BE2C (cell line): ENCODE measurements at regions not wholly inside any gene's neighbourhood (a gene's known extent, or its start where the extent isn't known, plus 50 kb on each side); places are given as distances from the start of the nearest gene placed in this dataset.
"Not testable (repeated sequence)": the region's sequence is repeated elsewhere in the genome, so short reads cannot be mapped to it uniquely, and the experiment has no call there.

ENCODE experiments used
- DNase-seq: peaks from one replicate; pipeline ENCODE4 v3.0.0-alpha.2; 2020
- H3K27me3 ChIP-seq: fragments of 250-450 bp; sonication (Bioruptor Pico); 2 replicates; pipeline ENCODE4 v1.5.1; 2020; ENCODE audit warnings: mild to moderate bottlenecking
- H3K36me3 ChIP-seq: fragments of 250-450 bp; sonication (Bioruptor Pico); 2 replicates; pipeline ENCODE4 v1.5.1; 2020; ENCODE audit warnings: mild to moderate bottlenecking
- H3K4me1 ChIP-seq: fragments of 250-450 bp; sonication (Bioruptor Pico); 2 replicates; pipeline ENCODE4 v1.5.1; 2020
- H3K4me3 ChIP-seq: 2 replicates; pipeline ENCODE4 v1.5.1; 2011; ENCODE audit warnings: low read depth, low read length
- H3K9me3 ChIP-seq: fragments of 250-450 bp; sonication (Bioruptor Pico); 2 replicates; pipeline ENCODE4 v1.5.1; 2020
- CTCF ChIP-seq: IDR thresholded peaks from 2 replicates; pipeline ENCODE4 v1.5.1; 2012; ENCODE audit warnings: mild to moderate bottlenecking, low read depth, low read length

- no peaks in the 10 kb centered on the region for H3K9me3 ChIP-seq
- H3K36me3 ChIP-seq: no peaks in the 10 kb centered on the region
- no peaks in the 10 kb centered on the region for H3K27me3 ChIP-seq
- H3K4me1 ChIP-seq: no peaks in the 10 kb centered on the region
- DNase-seq: no peak
- H3K4me3 ChIP-seq: no peak overlapping the region
- TF ChIP-seq CTCF: no peak
Measured at GRCh38 chr1:115526900-115527299, 114.9 kb upstream of the VANGL1 start.

- H3K9me3 ChIP-seq: no peaks in the 10 kb centered on the region
- no peaks in the 10 kb centered on the region for H3K27me3 ChIP-seq
- H3K4me1 ChIP-seq: no peaks in the 10 kb centered on the region
- no peaks in the 10 kb centered on the region for H3K36me3 ChIP-seq
- DNase-seq: no peak
- no peak overlapping the region for H3K4me3 ChIP-seq
- TF ChIP-seq CTCF: no peak
Measured at GRCh38 chr1:115524236-115524635, 117.5 kb upstream of the VANGL1 start.

- H3K4me1 ChIP-seq: no peaks in the 10 kb centered on the region
- H3K36me3 ChIP-seq: no peaks in the 10 kb centered on the region
- H3K9me3 ChIP-seq: no peaks in the 10 kb centered on the region
- no peak for DNase-seq
- no peak overlapping the region for H3K4me3 ChIP-seq
- H3K27me3 ChIP-seq: no peaks in the 10 kb centered on the region
- no peak for TF ChIP-seq CTCF
Measured at GRCh38 chr1:115522386-115522785, 119.4 kb upstream of the VANGL1 start.

- H3K4me3 ChIP-seq: no peak overlapping the region
- DNase-seq: no peak
- H3K36me3 ChIP-seq: no peaks in the 10 kb centered on the region
- no peak for TF ChIP-seq CTCF
- no peaks in the 10 kb centered on the region for H3K9me3 ChIP-seq
- H3K27me3 ChIP-seq: no peaks in the 10 kb centered on the region
- no peaks in the 10 kb centered on the region for H3K4me1 ChIP-seq
Measured at GRCh38 chr1:115515270-115515669, 126.5 kb upstream of the VANGL1 start.

- not testable (repeated sequence) for H3K4me1 ChIP-seq, DNase-seq, H3K4me3 ChIP-seq, H3K9me3 ChIP-seq, H3K36me3 ChIP-seq, H3K27me3 ChIP-seq
Measured at GRCh38 chr1:115510226-115510625, 131.5 kb upstream of the VANGL1 start.

GRCh38 chr1:115507901-115508300 lies 133.9 kb upstream of the VANGL1 start:
- Histone ChIP-seq H3K4me3 (no peak overlapping the region), H3K36me3 (no peaks in the 10 kb centered on the region), H3K9me3 (no peaks in the 10 kb centered on the region), H3K4me1 (no peaks in the 10 kb centered on the region), H3K27me3 (no peaks in the 10 kb centered on the region)
- TF ChIP-seq CTCF: no peak
- no peak for DNase-seq

- TF ChIP-seq CTCF: peak; percentile 53
- no peaks in the 10 kb centered on the region for H3K36me3 ChIP-seq
- H3K4me3 ChIP-seq: no peak overlapping the region
- H3K9me3 ChIP-seq: no peaks in the 10 kb centered on the region
- no peaks in the 10 kb centered on the region for H3K4me1 ChIP-seq
- no peaks in the 10 kb centered on the region for H3K27me3 ChIP-seq
- DNase-seq: peak; percentile 25
Measured at GRCh38 chr1:115506924-115507589, 134.7 kb upstream of the VANGL1 start.
